ENCODE measurements at regions not wholly inside any gene's neighbourhood (a gene's known extent, or its start where the extent isn't known, plus 50 kb on each side); places are given as distances from the start of the nearest gene placed in this dataset.
A peak's percentile ranks its signal among the peaks of the same experiment; 100 is the strongest.

GRCh38 chr12:24455811-24456210 is 493.1 kb downstream of the BCAT1 start:
- no peaks in the 10 kb centered on the region for H3K79me2 ChIP-seq (ENCODE audit: insufficient read depth, low read length)
- H3K4me1 ChIP-seq (ENCODE audit: insufficient read depth, low read length) = no peaks in the 10 kb centered on the region

GRCh38 chr12:24447678-24448077 is 498.2 kb upstream of the SOX5 start:
- Histone ChIP-seq H3K4me2 (ENCODE audit: insufficient read depth, low read length) (no peak overlapping the region), H3K27me3 (ENCODE audit: insufficient read depth, low read length) (no peaks in the 10 kb centered on the region), H4K20me1 (ENCODE audit: insufficient read depth, low read length) (no peaks in the 10 kb centered on the region), H3K36me3 (ENCODE audit: insufficient read depth, low read length) (no peaks in the 10 kb centered on the region), H3K9me3 (ENCODE audit: low read depth, low read length) (no peaks in the 10 kb centered on the region), H3K4me1 (ENCODE audit: insufficient read depth, low read length) (no peaks in the 10 kb centered on the region), H3K79me2 (ENCODE audit: insufficient read depth, low read length) (no peaks in the 10 kb centered on the region), H3K4me3 (ENCODE audit: insufficient read depth, low read length) (no peak overlapping the region), H3K27ac (ENCODE audit: low read depth, low read length) (no peak overlapping the region), H2AFZ (ENCODE audit: low read length) (no peak overlapping the region)
- TF ChIP-seq CTCF (IDR thresholded peaks at IDR 0.05; ENCODE audit: extremely low read depth, low read depth, low read length) = no peak
- no peak for DNase-seq (ENCODE audit: insufficient read length, low spot score, missing footprints)

More at GRCh38 chr12:24455811-24456210, 493.1 kb downstream of the BCAT1 start:
- no peak overlapping the region for H3K27ac ChIP-seq (ENCODE audit: low read depth, low read length)
- H3K36me3 ChIP-seq (ENCODE audit: insufficient read depth, low read length) = no peaks in the 10 kb centered on the region
- no peaks in the 10 kb centered on the region for H4K20me1 ChIP-seq (ENCODE audit: insufficient read depth, low read length)
- no peak overlapping the region for H3K4me3 ChIP-seq (ENCODE audit: insufficient read depth, low read length)
- H3K9me3 ChIP-seq (ENCODE audit: low read depth, low read length) = no peaks in the 10 kb centered on the region
- H3K27me3 ChIP-seq (ENCODE audit: insufficient read depth, low read length) = no peaks in the 10 kb centered on the region
- TF ChIP-seq CTCF (IDR thresholded peaks at IDR 0.05; ENCODE audit: extremely low read depth, low read depth, low read length) = no peak
- peak; percentile 37 for DNase-seq (ENCODE audit: insufficient read length, low spot score, missing footprints)
- no peak overlapping the region for H3K4me2 ChIP-seq (ENCODE audit: insufficient read depth, low read length)
- H2AFZ ChIP-seq (ENCODE audit: low read length) = no peak overlapping the region

GRCh38 chr12:24446287-24446686 is 496.8 kb upstream of the SOX5 start:
- Histone ChIP-seq H3K27ac (ENCODE audit: low read depth, low read length) (no peak overlapping the region), H4K20me1 (ENCODE audit: insufficient read depth, low read length) (no peaks in the 10 kb centered on the region), H3K27me3 (ENCODE audit: insufficient read depth, low read length) (no peaks in the 10 kb centered on the region), H2AFZ (ENCODE audit: low read length) (no peak overlapping the region), H3K36me3 (ENCODE audit: insufficient read depth, low read length) (no peaks in the 10 kb centered on the region), H3K4me2 (ENCODE audit: insufficient read depth, low read length) (no peak overlapping the region), H3K9me3 (ENCODE audit: low read depth, low read length) (no peaks in the 10 kb centered on the region), H3K4me3 (ENCODE audit: insufficient read depth, low read length) (no peak overlapping the region), H3K79me2 (ENCODE audit: insufficient read depth, low read length) (no peaks in the 10 kb centered on the region), H3K4me1 (ENCODE audit: insufficient read depth, low read length) (no peaks in the 10 kb centered on the region)
- TF ChIP-seq CTCF (IDR thresholded peaks at IDR 0.05; ENCODE audit: extremely low read depth, low read depth, low read length) = no peak
- DNase-seq (ENCODE audit: insufficient read length, low spot score, missing footprints) = no peak

- no peak for DNase-seq (ENCODE audit: insufficient read length, low spot score, missing footprints)
- Histone ChIP-seq H4K20me1 (ENCODE audit: insufficient read depth, low read length) (no peaks in the 10 kb centered on the region), H3K27ac (ENCODE audit: low read depth, low read length) (no peak overlapping the region), H3K4me2 (ENCODE audit: insufficient read depth, low read length) (no peak overlapping the region), H3K4me1 (ENCODE audit: insufficient read depth, low read length) (no peaks in the 10 kb centered on the region), H3K4me3 (ENCODE audit: insufficient read depth, low read length) (no peak overlapping the region), H3K9me3 (ENCODE audit: low read depth, low read length) (no peaks in the 10 kb centered on the region), H3K36me3 (ENCODE audit: insufficient read depth, low read length) (no peaks in the 10 kb centered on the region), H2AFZ (ENCODE audit: low read length) (no peak overlapping the region), H3K79me2 (ENCODE audit: insufficient read depth, low read length) (no peaks in the 10 kb centered on the region), H3K27me3 (ENCODE audit: insufficient read depth, low read length) (no peaks in the 10 kb centered on the region)
- no peak for TF ChIP-seq CTCF (IDR thresholded peaks at IDR 0.05; ENCODE audit: extremely low read depth, low read depth, low read length)
Measured at GRCh38 chr12:24444634-24445033, 495.2 kb upstream of the SOX5 start.
